SKM-1 (cell line): ENCODE measurements at regions not wholly inside any gene's neighbourhood (a gene's known extent, or its start where the extent isn't known, plus 50 kb on each side); places are given as distances from the start of the nearest gene placed in this dataset.

Experiments used
- DNase-seq: peaks from one replicate; lab custom pipeline; 2025; ENCODE audit not compliant: unreplicated experiment; lab: John Stamatoyannopoulos, UW

DNA sequence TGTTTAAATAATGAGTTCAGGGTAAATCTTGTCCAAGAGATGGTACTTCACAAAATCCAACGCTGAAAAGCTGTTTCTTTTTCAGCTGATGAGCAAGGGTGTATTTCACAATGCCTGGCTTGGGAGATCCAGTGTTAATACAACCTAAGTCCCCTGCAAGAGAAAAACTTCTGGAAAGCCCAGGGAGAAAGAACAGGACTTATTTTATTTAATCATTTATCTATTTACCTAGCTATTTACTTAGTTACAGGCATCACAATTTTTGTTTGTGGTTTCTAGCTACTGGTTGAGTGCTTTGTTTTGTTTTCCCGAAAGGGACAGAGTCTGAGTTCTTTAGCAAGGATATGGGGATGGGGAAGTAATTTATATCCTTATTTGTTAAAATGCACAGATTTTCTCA is 598.2 kb upstream of the SYT4 start:
- no peak for DNase-seq

DNA sequence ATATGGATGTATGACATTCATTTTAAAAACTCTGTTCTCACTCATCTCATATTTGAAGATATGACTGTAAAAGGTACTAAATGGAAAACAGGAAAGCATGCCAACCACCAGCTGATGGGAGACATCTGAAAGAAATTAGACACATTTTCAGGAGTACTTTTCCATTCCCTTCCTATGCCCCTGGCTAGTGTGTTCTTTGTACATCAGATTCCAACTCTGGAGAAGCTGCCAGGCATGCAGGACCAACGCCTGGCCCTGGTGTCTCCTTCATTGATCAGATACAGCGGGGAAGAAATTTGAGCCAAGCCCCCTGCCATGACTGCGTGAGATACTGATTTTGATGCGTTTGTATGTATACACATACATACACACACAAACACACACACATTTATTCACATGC is 599.0 kb upstream of the SYT4 start:
- no peak for DNase-seq

DNA sequence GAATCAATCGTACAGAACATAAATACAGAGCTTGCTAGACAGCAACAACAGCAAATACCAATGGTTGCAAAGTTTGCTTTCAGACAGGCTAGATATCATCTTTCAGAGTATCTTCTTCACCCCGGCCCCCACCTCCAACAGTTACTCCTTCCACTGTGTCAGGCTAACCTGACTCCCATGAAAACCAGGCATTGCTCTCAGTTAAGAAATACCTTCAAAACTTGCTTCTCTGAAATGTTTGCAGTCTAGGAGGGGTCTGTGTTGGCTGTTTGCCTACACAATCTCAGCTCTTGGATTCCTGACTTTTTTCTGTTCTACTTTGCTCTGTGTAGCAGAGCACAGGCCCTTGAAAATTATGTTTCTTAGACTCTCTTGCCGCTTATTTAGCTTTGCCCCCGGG is 599.5 kb upstream of the SYT4 start:
- DNase-seq: no peak

DNA sequence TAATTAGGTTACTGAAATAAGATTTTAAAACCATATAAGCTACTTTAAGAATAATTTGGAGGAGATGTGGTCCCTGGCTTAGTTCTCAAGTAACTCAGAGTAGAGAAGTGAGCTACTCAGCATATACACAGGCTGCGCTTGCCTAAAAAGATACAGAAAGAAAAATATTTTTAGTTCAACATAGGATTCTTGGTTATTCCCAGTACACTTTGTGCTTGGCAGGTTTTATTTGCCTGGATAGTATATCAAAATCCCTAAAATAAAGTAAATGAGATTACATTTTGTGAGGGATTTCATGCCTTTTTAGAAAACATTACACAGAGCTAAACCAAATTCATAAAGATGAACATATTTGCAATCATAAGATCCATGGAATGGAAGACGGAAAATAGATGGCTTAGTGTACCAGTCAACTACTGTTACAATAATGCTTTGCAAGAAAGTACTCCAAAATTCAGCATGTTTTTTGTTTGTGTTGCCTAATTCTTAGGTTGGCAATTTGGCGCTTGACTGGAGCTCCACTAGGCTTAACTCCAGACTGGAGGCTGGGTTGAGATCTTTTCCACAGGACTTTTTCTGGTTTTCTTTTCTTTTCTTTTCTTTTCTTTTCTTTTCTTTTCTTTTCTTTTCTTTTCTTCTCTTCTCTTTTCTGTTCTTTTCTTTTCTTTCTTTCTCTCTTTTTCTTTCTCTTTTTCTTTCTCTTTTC is 600.5 kb upstream of the SYT4 start:
- no peak for DNase-seq

DNA sequence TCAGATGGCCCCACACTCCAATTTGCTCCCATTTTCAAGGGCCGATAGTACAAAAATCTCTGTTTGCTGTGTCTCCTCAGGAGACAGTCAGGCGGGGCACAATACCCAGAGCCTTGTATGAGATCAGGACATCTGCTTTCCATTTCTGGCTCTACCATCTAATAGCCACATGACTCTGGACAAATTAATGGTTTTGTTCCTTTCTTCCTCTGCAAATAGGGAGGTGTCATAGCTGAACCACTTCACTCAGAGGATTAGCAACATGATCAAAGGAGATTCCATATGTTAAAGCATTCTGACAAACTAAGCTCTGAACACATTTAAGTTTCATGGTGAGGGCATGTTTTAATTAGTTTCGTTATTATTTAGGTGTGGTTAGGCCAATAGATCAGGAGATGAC is 602.1 kb upstream of the SYT4 start:
- DNase-seq: no peak

DNA sequence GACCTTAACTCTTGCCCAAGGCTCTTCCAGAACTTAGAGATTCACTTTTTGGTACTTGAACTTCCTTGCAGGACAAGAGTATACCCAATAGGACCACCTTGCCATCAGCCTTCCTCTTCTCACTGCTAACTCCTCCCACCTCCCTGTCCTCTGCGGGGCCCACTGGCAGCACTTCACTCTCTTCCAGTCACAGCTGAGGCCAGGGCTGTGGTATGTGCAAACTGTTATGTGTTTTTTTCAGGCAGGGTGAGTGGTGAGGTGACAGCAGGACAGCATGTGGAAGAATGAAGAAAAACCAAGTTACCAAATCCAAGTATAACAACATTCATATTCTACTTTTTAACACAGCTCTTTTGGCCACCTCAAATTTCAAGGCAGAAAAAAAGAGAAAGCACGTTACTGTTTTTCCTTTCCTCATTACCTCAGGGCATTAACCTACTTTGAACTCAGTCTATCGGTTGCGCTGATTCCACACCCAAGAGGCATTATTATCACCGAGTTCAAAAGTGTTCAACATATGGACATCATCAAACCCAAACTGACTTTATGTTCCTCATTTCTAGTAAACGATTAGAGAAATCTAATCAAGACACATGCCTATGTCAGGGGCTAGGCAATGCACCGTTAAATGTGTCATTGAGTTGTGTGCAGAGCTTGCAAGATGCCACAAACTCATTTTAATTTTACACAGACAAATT is 605.2 kb upstream of the SYT4 start:
- DNase-seq: no peak

DNA sequence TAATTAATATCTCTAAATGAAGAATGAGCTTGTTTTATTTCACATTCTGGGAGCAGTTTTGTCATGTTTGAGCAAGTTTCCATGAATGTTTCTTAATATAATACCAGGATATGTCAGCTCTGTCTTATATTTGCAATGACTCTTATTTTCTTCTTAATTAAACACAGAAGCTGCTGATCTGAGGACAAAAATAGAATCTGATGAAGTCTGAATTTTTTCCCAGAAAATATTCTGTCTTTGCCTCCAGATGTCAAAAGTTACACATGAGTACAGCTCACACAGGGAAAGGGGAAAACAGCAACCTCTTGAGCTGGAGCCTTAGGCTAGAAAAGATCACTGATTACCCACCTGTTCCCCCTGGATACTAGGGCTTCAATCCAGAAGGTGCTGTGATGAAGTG is 606.6 kb upstream of the SYT4 start:
- no peak for DNase-seq

DNA sequence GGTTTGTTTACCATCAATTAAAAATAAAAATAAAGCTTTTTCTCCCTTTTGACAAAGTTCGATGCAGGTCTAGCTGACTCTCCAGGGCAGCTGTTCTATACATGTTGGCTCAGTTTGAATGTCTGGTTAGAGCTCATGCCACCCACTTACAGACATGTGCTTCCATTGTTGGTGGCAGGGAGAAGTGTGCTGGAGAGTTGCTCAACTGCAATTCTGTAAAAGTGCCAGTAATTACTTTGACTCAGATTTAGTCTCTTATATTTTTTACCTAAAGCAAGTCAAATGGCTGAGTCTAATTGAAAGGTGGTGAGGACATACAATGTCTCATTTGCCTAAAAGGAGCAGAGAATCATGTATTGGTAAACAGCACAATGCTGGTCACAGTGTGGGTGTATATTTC is 609.1 kb upstream of the SYT4 start:
- DNase-seq: no peak

DNA sequence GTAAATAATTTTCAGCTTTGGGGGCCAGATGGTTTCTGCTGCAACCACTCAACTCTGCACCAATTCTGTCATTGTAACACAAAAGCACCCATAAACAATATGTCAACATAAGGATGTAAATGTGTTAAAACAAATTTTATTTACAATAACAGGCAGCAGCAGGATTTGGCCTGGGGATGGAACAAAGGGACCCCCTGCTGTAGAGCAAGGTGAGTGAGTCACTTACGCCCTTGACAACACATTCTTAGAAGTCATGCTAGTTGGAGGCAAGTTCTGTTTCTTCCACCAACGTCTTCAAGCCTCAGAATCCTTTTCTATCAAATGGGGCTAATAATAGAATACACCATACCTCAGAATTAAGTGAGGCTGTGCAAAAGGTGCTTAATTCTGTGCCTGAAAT is 610.2 kb upstream of the SYT4 start:
- DNase-seq: no peak

DNA sequence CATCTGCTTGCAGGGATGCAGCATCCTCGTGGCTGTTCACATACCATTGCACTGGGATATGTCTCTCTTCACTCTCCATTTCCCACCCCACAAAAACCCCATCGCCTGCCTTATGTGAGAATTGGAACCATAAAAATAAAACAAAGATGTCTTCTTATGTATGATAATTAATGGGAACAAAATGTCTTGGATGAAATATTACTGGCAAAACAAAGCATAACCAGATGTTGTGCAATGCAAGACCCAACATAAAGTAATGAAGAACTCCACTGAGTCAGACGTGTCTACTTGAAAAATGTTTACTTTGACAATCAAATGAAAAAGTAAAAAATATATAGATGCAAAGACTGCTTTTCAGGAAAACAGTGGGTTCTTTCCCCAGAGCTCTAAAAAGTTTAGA is 611.3 kb upstream of the SYT4 start:
- DNase-seq: no peak

DNA sequence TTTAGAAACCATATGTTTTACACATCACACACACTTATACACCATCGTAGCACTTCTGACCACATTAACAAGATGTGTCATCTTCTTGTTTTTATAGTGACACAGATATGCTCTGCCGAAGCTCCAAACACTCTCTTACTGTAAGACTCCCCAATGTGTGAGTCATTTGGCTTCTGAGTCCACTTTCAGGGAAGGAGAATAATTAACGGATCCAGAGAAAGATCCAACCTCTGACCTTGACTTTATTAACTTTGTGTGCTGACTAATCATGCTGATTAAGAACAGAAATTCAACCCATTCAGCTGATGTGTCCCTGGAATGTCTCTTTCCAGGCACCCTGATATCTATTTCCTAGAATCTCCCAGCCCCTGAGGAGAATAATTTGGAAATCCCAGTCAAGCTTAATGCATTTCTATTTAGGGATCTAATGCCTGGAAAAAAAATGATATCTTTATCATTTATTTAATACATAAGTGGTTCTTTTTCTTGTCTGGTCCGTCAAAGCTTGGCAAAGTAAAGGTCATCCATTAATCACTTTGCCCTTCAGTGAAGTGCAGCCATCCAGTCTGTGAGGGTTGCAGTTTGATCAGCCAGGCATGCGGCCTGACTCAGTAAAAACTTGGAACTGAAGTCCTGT is 615.8 kb upstream of the SYT4 start:
- no peak for DNase-seq

DNA sequence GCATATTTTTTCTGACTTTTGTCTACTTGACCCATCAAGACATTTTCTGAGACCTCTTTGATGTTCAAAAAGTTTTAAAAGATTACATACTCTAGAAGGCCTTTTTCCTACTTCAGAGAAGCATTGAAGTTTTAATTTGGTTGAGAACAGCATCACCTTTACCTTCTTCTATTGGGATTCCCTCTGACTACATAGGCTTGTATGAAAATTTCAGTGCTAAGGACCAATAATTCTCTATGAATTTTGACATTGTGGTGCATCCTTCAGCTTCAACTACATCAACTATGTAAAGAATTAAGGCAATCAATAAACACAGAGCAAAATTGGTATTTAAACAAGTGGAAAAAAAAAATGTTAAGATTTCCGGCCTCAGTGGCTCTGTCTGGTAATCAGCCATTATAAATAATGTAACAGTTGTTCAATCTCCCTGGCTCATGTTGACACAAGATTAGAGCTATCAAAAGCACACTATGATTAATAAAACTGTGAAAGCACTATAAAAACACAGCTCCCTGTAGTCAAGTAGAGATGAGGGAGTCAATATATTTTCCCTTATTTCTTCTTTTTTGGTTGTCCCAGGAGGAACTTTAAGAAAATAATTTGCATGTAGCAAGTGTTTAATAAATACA is 627.0 kb upstream of the SYT4 start:
- no peak for DNase-seq

DNA sequence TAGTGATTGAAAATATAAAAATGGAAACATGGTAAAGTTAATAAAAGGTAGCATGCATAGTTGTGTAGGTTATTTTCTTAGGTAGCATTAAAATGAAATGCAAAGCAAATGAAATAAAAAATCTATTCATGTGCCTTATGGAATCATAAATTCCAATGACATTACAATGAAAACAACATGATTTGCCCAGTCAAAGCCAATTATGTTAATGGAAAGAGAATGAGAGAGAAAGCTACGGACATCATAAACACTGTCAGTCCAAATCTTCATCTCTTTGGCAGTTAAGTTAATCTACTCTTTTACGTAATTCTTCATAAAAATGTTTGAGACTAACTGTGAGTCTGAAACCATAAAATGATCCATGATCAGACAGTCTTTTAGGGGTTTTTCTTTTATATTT is 636.7 kb upstream of the SYT4 start:
- no peak for DNase-seq

DNA sequence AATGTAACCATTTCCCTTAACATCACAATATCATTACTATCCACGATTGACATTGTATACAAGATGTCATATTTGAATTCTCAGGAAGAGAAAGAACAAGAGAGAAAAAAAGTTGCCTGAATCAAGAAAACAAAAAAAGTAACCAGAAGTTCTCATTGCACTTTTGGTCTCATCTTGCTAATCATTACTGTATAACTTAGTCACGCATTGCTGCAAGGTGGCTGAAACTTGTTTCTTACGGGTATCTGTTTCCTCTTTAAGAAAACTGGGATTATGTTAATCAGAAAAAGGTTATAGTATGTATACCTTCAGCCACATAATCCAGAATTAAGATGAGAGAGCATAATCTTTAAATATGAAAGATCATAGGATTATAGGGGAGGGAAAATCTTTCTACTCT is 639.7 kb upstream of the SYT4 start:
- no peak for DNase-seq

DNA sequence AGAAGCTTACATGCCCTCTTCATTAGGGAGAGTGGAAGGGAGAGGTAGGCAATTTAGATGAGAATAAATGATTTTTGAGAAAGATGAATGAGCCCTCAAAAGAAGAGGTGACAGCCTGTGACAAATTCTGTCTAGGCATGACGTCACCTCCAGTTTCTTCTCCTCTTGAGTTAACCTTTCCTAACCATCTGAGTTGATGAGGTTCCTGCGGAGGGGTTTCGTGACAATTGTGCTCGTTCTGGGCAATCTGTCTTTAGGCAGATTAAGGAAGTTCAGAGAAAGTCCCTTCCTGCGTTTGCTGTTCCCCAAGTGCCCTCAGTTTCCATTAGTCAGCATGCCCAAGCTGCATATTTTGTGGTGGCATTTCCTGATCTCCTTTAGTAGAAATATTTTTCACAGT is 640.2 kb upstream of the SYT4 start:
- DNase-seq: peak; percentile 50

DNA sequence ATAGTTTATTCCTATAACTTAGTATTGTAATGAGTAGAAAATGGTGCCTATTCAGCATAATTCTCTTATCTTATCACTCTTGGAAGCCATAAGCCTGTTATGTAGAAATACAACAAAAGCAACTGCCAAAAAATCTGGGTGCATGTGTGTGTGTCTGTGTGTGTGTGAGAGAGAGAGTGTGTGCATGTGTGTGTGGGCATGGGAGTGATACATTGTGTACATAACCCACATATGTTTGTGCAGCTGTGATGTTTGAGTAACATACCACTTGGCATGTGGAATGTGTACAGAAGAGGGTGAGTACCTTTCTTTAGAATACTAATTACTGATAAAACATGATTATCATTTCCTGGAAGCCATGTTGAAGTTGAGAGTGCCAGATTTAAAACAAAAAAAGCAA is 642.3 kb upstream of the SYT4 start:
- DNase-seq: no peak

DNA sequence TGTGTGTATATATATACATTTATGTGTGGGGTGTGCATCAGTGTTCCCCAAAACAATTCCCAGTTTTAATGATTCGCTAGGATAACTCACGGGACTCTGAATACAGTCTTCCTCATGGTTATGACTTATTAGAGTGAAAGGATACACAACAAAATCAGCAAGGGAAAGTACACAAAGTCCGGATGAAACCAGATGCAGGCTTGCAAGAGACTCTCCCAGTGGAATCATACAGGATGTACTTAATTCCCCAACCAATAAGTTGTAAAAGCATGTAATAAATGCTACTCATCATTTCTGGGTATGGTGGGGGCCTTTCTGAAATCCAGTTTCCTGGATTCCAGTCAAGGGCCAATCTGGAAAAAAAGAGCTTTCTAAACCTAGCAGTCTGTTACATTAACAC is 654.1 kb upstream of the SYT4 start:
- no peak for DNase-seq

DNA sequence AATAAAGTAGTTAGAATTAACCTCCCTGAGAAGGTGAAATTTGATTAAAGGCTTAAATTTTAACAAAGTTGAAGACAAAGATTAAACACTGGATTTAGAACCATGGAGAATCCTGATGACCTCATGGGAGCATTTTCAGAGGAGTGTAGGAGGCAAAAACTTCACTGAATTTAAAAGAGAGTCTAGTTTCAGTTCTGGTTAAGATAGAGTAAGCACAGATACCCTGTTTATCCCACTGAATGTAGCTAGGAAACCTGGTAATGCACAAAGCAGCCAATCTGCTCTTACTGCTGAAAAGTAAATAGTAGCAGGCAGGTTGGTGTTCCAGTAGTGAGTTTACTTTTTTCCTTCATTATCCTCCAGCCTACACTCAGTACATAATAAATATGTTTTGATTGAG is 654.9 kb upstream of the SYT4 start:
- DNase-seq: no peak

DNA sequence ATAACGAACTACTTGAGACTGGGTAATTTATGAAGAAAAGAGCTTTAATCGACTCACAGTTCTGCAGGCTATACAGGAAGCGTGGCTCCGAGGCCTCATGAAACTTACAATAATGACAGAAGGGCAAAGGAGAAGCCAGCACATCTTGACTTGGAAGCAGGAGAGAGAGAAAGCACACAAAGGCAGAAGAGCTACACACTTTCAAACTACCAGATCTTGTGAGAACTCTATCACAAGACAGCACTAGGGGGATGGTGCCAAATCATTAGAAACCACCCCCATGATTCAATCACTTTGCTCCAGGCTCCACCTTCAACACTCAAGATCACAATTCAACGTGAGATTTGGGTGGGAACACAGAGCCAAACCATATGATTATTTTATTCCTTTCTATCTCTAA is 655.9 kb upstream of the SYT4 start:
- no peak for DNase-seq

DNA sequence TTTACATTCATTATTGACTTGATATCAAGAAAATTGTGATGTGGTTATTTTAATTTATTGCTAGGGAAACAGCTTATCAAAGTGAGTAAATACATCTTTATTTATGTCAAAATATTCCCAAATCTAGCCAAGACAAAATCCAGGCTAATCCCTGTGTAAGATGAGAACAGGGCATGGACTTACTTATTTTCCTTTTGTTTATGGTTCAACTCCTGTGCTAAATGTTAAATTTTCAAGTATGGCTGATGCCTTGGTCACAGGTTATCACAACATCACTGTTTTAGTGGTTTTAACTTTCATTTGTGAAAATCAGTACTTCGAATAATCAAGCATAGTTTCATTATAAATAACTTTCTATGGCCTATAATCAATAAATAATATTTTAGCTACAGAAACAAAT is 657.0 kb upstream of the SYT4 start:
- DNase-seq: no peak

DNA sequence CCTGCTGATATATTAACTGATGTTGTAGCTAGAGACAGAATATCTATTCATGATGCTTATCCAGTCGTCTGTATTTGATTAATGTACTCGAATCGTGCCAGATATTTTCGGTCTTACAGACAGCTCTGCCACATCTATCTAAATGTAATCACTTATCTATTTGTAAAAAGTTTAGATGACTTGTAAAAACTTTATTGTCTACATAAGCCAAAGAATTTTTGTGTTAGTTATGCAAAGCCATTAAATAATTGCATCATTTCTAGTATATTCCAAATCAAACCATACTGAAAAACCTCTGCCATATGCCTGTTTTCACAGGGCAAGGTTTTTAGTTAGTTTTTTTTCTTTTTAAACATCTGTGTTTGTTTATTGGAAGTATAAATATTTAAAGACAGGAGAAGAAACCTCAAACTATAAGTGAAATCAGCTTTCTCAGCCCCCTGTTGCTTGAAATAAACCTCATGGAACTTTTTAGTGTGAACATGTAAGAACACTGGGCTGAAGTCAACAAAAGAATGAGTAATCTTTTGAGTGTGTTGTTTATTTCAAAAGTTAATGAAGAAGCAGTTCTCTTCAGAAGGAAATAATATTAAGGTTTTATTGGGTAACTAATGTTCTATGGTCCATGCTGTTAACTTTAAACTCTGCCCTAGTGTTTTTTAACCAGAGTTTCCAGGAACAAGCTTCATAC is 657.6 kb upstream of the SYT4 start:
- DNase-seq: no peak

DNA sequence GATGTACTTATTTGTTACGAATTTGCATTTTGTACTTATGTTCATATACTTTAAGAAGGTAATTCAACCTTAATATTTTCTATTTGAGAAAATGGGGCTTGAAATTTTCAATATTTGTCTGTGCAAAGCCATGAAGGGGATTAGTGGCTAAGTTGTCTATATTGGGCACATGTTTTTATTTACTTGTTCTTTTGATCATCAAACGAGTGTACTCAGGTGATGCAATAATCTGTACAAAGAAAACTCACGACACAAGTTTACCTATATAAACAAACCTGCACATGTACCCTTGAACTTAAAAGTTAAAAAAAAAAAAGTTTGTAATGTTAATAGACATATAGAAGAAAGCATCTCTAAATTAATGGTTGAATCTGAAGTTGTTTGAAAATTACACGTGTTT is 658.9 kb upstream of the SYT4 start:
- no peak for DNase-seq
